ENCODE measurements at regions not wholly inside any gene's neighbourhood (a gene's known extent, or its start where the extent isn't known, plus 50 kb on each side); places are given as distances from the start of the nearest gene placed in this dataset.

DNA sequence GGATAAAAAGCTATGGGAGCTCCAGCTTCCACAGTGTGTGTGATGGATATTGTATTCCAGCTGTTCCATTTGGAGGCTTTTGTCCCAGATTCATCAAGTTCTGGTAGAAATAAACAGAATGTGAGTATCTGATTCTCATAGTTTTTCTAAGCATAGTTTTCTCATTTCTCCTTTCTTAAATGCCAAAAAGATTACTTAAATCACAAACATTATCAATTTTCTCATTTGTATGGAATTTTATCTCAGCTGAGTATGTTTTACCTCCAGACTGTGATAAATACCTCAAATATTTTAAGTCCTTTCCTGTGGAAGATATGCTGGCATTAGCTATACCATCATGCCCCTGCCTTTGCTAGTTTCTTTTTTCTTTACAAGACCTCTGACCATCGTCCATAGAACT lies 767.3 kb downstream of the TFAP2A start:
- Histone ChIP-seq H2AFZ (ENCODE audit: low read length) (no peak overlapping the region), H3K9me3 (ENCODE audit: low read length) (no peaks in the 10 kb centered on the region), H3K4me2 (ENCODE audit: low read length) (no peak overlapping the region), H3K4me3 (ENCODE audit: low read length) (no peak overlapping the region), H4K20me1 (ENCODE audit: low read length) (no peaks in the 10 kb centered on the region), H3K9me2 (replicated peaks; ENCODE audit: low read length) (no peaks in the 10 kb centered on the region), H3K4me1 (ENCODE audit: insufficient read depth, low read length) (no peaks in the 10 kb centered on the region), H3K36me3 (ENCODE audit: low read depth, low read length) (no peaks in the 10 kb centered on the region), H3F3A (ENCODE audit: low read length, unreplicated experiment) (no peaks in the 10 kb centered on the region), H3K27ac (ENCODE audit: low read length) (no peak overlapping the region), H3K79me2 (ENCODE audit: low read length) (no peaks in the 10 kb centered on the region), H3K9ac (ENCODE audit: low read length) (no peak overlapping the region), H3K27me3 (ENCODE audit: low read length) (no peaks in the 10 kb centered on the region)
- BruUV-seq (replicated peaks) = no TSS peak
- intact Hi-C loops (cut with micrococcal nuclease) = no loop called here
- ChIA-PET CTCF (interaction anchor here (0.5 kb wide), 1 partner anchor 788 kb away, joined by 4 read pairs; no protein-coding TSS in a partner anchor), POLR2A (ENCODE audit: unreplicated experiment) (interaction anchor here (0.6 kb wide), 1 partner anchor 1304 kb away, joined by 3 read pairs; no protein-coding TSS in a partner anchor)
- ATAC-seq (no peak), DNase-seq (no peak)
- TF ChIP-seq, protein P1, sequence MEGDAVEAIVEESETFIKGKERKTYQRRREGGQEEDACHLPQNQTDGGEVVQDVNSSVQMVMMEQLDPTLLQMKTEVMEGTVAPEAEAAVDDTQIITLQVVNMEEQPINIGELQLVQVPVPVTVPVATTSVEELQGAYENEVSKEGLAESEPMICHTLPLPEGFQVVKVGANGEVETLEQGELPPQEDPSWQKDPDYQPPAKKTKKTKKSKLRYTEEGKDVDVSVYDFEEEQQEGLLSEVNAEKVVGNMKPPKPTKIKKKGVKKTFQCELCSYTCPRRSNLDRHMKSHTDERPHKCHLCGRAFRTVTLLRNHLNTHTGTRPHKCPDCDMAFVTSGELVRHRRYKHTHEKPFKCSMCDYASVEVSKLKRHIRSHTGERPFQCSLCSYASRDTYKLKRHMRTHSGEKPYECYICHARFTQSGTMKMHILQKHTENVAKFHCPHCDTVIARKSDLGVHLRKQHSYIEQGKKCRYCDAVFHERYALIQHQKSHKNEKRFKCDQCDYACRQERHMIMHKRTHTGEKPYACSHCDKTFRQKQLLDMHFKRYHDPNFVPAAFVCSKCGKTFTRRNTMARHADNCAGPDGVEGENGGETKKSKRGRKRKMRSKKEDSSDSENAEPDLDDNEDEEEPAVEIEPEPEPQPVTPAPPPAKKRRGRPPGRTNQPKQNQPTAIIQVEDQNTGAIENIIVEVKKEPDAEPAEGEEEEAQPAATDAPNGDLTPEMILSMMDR (conservative IDR thresholded peaks at IDR 0.05; ENCODE audit: low read depth, low read length) = no peak
- TF ChIP-seq EZH2phosphoT487 (IDR thresholded peaks at IDR 0.05; ENCODE audit: borderline replicate concordance, low read length) = no peak
- TF ChIP-seq EZH2 (IDR thresholded peaks at IDR 0.05; ENCODE audit: low read length, unreplicated experiment) = no peak

DNA sequence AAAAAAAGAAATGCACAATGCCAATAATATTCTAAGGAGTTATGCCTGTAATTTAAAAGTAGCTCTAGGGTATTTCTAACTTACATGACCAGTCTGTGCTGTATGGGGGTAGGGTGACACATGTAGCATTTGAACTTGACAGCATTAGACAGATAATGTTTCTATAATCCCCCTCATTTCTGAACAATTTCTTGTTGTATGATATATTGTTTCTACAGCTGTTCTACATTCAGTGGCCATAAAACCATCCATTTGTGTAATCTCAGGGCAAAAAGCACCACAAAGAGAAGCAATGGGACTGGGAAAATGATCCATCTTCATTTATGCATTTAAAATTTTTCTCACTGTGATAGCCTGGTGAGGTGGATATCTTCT lies 767.8 kb downstream of the TFAP2A start:
- ATAC-seq = no peak
- no peaks in the 10 kb centered on the region for H3K79me2 ChIP-seq (ENCODE audit: low read length)
- no peak for DNase-seq
- intact Hi-C loops (cut with micrococcal nuclease) = no loop called here
- ChIA-PET CTCF (no interaction called here), POLR2A (ENCODE audit: unreplicated experiment) (no interaction called here)
- no peaks in the 10 kb centered on the region for H3K4me1 ChIP-seq (ENCODE audit: insufficient read depth, low read length)
- H3K27ac ChIP-seq (ENCODE audit: low read length) = no peak overlapping the region
- H3F3A ChIP-seq (ENCODE audit: low read length, unreplicated experiment) = no peaks in the 10 kb centered on the region
- no peaks in the 10 kb centered on the region for H3K36me3 ChIP-seq (ENCODE audit: low read depth, low read length)
- no peaks in the 10 kb centered on the region for H4K20me1 ChIP-seq (ENCODE audit: low read length)
- TF ChIP-seq EZH2phosphoT487 (IDR thresholded peaks at IDR 0.05; ENCODE audit: borderline replicate concordance, low read length) = no peak
- no peak for TF ChIP-seq EZH2 (IDR thresholded peaks at IDR 0.05; ENCODE audit: low read length, unreplicated experiment)
- TF ChIP-seq, protein P1 (conservative IDR thresholded peaks at IDR 0.05; ENCODE audit: low read depth, low read length) = no peak
- no peaks in the 10 kb centered on the region for H3K9me2 ChIP-seq (replicated peaks; ENCODE audit: low read length)
- H3K9ac ChIP-seq (ENCODE audit: low read length) = no peak overlapping the region
- H3K4me3 ChIP-seq (ENCODE audit: low read length) = no peak overlapping the region
- 0 out of 2 replicates have a peak, but pooled peaks cover 1% of the 10 kb centered on the region for H3K27me3 ChIP-seq (ENCODE audit: low read length)
- H3K4me2 ChIP-seq (ENCODE audit: low read length) = no peak overlapping the region
- H3K9me3 ChIP-seq (ENCODE audit: low read length) = no peaks in the 10 kb centered on the region
- BruUV-seq (replicated peaks) = no TSS peak
- H2AFZ ChIP-seq (ENCODE audit: low read length) = no peak overlapping the region

- Histone ChIP-seq H3K9me2 (replicated peaks; ENCODE audit: low read length) (no peaks in the 10 kb centered on the region), H3K4me1 (ENCODE audit: insufficient read depth, low read length) (no peaks in the 10 kb centered on the region), H3K36me3 (ENCODE audit: low read depth, low read length) (no peaks in the 10 kb centered on the region), H3K27me3 (ENCODE audit: low read length) (0 out of 2 replicates have a peak, but pooled peaks cover 7% of the 10 kb centered on the region), H4K20me1 (ENCODE audit: low read length) (no peaks in the 10 kb centered on the region), H3K4me3 (ENCODE audit: low read length) (no peak overlapping the region), H3K79me2 (ENCODE audit: low read length) (no peaks in the 10 kb centered on the region), H2AFZ (ENCODE audit: low read length) (no peak overlapping the region), H3F3A (ENCODE audit: low read length, unreplicated experiment) (no peaks in the 10 kb centered on the region), H3K9ac (ENCODE audit: low read length) (no peak overlapping the region), H3K4me2 (ENCODE audit: low read length) (no peak overlapping the region), H3K27ac (ENCODE audit: low read length) (no peak overlapping the region), H3K9me3 (ENCODE audit: low read length) (no peaks in the 10 kb centered on the region)
- intact Hi-C loops (cut with micrococcal nuclease) = no loop called here
- no peak for DNase-seq
- TF ChIP-seq EZH2phosphoT487 (IDR thresholded peaks at IDR 0.05; ENCODE audit: borderline replicate concordance, low read length) = no peak
- no peak for TF ChIP-seq EZH2 (IDR thresholded peaks at IDR 0.05; ENCODE audit: low read length, unreplicated experiment)
- TF ChIP-seq, protein P1 (conservative IDR thresholded peaks at IDR 0.05; ENCODE audit: low read depth, low read length) = no peak
- BruUV-seq (replicated peaks) = no TSS peak
- ChIA-PET CTCF (no interaction called here), POLR2A (ENCODE audit: unreplicated experiment) (no interaction called here)
- ATAC-seq = no peak
These were observed 768.4 kb downstream of the TFAP2A start for GRCh38 chr6:9646342-9647070.

Measured in PC-3 (cell line).